SU-DHL-6 (cell line): ENCODE measurements at regions not wholly inside any gene's neighbourhood (a gene's known extent, or its start where the extent isn't known, plus 50 kb on each side); places are given as distances from the start of the nearest gene placed in this dataset.

Source experiments
- H2AFZ ChIP-seq: fragments of 200-600 bp; sonication (generic); 2 replicates; pipeline ENCODE4 v1.6.1; 2014; ENCODE audit warnings: low read depth, mild to moderate bottlenecking, moderate library complexity, mixed read lengths, antibody characterized with exemption, low read length; ENCODE audit not compliant: severe bottlenecking
- H3F3A ChIP-seq: fragments of 200-600 bp; shearing (Covaris generic); 2 replicates; pipeline ENCODE4 v1.6.0; 2016; ENCODE audit warnings: antibody characterized with exemption, mild to moderate bottlenecking; ENCODE audit not compliant: insufficient read depth
- H3K27ac ChIP-seq: fragments of 200-600 bp; sonication (generic); 2 replicates; pipeline ENCODE4 v1.5.1; 2016; ENCODE audit warnings: low read depth, mild to moderate bottlenecking, low read length, moderate library complexity, mixed read lengths
- H3K27me3 ChIP-seq: fragments of 200-600 bp; sonication (generic), shearing (Covaris generic); 2 replicates; pipeline ENCODE4 v1.6.0; 2014; ENCODE audit warnings: mild to moderate bottlenecking, low read length
- H3K36me3 ChIP-seq: fragments of 200-600 bp; sonication (generic); 2 replicates; pipeline ENCODE4 v1.6.1; 2014; ENCODE audit warnings: mild to moderate bottlenecking, low read length, mixed read lengths
- H3K4me2 ChIP-seq: fragments of 300-600, 200-600 bp; shearing (Covaris generic), sonication (generic); 2 replicates; pipeline ENCODE4 v1.6.0; 2014; ENCODE audit warnings: low read length, low read depth, mild to moderate bottlenecking; ENCODE audit not compliant: poor library complexity, severe bottlenecking
- H3K4me3 ChIP-seq: fragments of 200-600 bp; sonication (generic); 2 replicates; pipeline ENCODE4 v1.5.1; 2014; ENCODE audit warnings: antibody characterized with exemption, low read length, mild to moderate bottlenecking, mixed read lengths; ENCODE audit not compliant: insufficient read depth, poor library complexity, severe bottlenecking
- H3K79me2 ChIP-seq: fragments of 200-600 bp; sonication (generic); 2 replicates; pipeline ENCODE4 v1.6.1; 2014; ENCODE audit warnings: mild to moderate bottlenecking, low read length, moderate library complexity; ENCODE audit not compliant: insufficient read depth
- H3K9ac ChIP-seq: fragments of 200-600 bp; sonication (generic); 2 replicates; pipeline ENCODE4 v1.7.0; 2014; ENCODE audit warnings: mild to moderate bottlenecking, low read length
- H3K9me2 ChIP-seq: fragments of 200-600 bp; sonication (generic); replicated peaks from 2 replicates; pipeline ENCODE4 v1.6.1; 2014; ENCODE audit warnings: low read length; ENCODE audit not compliant: insufficient read depth
- H3K9me3 ChIP-seq: fragments of 200-600 bp; sonication (generic); 2 replicates; pipeline ENCODE4 v1.6.1; 2014; ENCODE audit warnings: low read length, mixed read lengths; ENCODE audit not compliant: insufficient read depth
- H4K20me1 ChIP-seq: fragments of 200-600 bp; sonication (generic); 2 replicates; pipeline ENCODE4 v1.6.1; 2014; ENCODE audit warnings: low read depth, mild to moderate bottlenecking, antibody characterized with exemption, low read length, moderate library complexity, mixed read lengths
- EZH2phosphoT487 ChIP-seq: fragments of 200-600 bp; sonication (generic), shearing (Covaris generic); conservative IDR thresholded peaks from 2 replicates; pipeline ENCODE4 v1.6.1; 2018; ENCODE audit warnings: mild to moderate bottlenecking, antibody characterized with exemption, low read length, moderate library complexity, mixed read lengths
- TF ChIP-seq, protein P1 (sequence below): fragments of 200-600 bp; sonication (generic); IDR thresholded peaks from one replicate; pipeline ENCODE4 v1.5.1; 2017; ENCODE audit warnings: antibody characterized with exemption, mild to moderate bottlenecking, low read length, moderate library complexity; ENCODE audit not compliant: insufficient read depth, poor library complexity, severe bottlenecking

DNA sequence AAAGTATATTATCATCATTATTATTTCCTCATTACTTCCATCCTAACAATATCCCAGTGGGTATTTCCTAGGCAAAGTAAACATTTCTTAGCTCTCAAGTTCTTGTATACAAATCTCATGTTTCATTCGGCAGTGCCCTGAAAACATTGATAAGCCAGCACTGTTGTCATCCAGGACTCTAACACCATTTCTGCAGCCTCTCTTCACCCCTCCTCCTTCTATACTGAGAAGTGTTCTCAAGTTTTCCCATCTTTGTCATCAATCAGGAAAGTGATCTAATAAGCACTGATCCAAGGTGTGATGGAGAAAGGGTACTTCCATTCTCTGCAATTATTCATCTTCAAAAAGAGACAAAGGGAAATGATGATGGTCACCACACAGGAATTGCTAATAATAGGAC lies 168.4 kb upstream of the CCDC54 start:
- no peaks in the 10 kb centered on the region for H3K79me2 ChIP-seq
- no peaks in the 10 kb centered on the region for H3K27me3 ChIP-seq
- H3K9me3 ChIP-seq: no peaks in the 10 kb centered on the region
- H4K20me1 ChIP-seq: no peaks in the 10 kb centered on the region
- H2AFZ ChIP-seq: no peak overlapping the region
- no peak overlapping the region for H3K27ac ChIP-seq
- H3K36me3 ChIP-seq: no peaks in the 10 kb centered on the region
- H3K4me2 ChIP-seq: no peak overlapping the region
- no peaks in the 10 kb centered on the region for H3K9me2 ChIP-seq
- TF ChIP-seq, protein P1, sequence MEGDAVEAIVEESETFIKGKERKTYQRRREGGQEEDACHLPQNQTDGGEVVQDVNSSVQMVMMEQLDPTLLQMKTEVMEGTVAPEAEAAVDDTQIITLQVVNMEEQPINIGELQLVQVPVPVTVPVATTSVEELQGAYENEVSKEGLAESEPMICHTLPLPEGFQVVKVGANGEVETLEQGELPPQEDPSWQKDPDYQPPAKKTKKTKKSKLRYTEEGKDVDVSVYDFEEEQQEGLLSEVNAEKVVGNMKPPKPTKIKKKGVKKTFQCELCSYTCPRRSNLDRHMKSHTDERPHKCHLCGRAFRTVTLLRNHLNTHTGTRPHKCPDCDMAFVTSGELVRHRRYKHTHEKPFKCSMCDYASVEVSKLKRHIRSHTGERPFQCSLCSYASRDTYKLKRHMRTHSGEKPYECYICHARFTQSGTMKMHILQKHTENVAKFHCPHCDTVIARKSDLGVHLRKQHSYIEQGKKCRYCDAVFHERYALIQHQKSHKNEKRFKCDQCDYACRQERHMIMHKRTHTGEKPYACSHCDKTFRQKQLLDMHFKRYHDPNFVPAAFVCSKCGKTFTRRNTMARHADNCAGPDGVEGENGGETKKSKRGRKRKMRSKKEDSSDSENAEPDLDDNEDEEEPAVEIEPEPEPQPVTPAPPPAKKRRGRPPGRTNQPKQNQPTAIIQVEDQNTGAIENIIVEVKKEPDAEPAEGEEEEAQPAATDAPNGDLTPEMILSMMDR: no peak
- no peak for TF ChIP-seq EZH2phosphoT487
- no peaks in the 10 kb centered on the region for H3F3A ChIP-seq
- no peak overlapping the region for H3K4me3 ChIP-seq
- H3K9ac ChIP-seq: no peak overlapping the region

GRCh38 chr3:107209302-107209990 lies 167.8 kb upstream of the CCDC54 start:
- H3K79me2 ChIP-seq: no peaks in the 10 kb centered on the region
- H3K36me3 ChIP-seq: no peaks in the 10 kb centered on the region
- H3K27me3 ChIP-seq: no peaks in the 10 kb centered on the region
- H3K9ac ChIP-seq: no peak overlapping the region
- no peak overlapping the region for H3K27ac ChIP-seq
- no peak overlapping the region for H3K4me3 ChIP-seq
- no peaks in the 10 kb centered on the region for H3K9me3 ChIP-seq
- H4K20me1 ChIP-seq: no peaks in the 10 kb centered on the region
- H3K9me2 ChIP-seq: no peaks in the 10 kb centered on the region
- H2AFZ ChIP-seq: no peak overlapping the region
- no peaks in the 10 kb centered on the region for H3F3A ChIP-seq
- TF ChIP-seq EZH2phosphoT487: no peak
- TF ChIP-seq, protein P1: no peak
- H3K4me2 ChIP-seq: no peak overlapping the region

DNA sequence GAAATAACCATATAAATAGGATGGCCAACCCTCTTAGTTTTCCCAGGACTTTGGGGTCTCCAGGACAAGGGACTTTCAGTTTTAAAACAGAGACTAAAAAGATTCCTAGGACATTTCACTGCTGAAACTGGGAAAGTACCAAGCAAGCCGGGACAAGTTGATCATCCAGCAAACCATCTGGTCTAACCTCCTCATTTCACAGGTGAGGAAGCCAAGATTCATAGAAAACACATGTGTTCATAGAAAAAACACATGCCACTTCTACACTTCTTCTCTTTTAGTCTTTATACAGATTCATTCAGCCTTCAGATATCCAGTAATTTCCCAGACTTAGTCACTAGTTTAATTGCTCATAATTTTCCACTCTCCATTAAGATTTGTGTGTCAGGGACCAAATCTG lies 165.6 kb upstream of the CCDC54 start:
- Histone ChIP-seq H3K4me2 (no peak overlapping the region), H3F3A (no peaks in the 10 kb centered on the region), H4K20me1 (no peaks in the 10 kb centered on the region), H3K9me2 (no peaks in the 10 kb centered on the region), H2AFZ (no peak overlapping the region), H3K36me3 (no peaks in the 10 kb centered on the region), H3K4me3 (no peak overlapping the region), H3K9ac (no peak overlapping the region), H3K27ac (no peak overlapping the region), H3K9me3 (no peaks in the 10 kb centered on the region), H3K27me3 (no peaks in the 10 kb centered on the region), H3K79me2 (no peaks in the 10 kb centered on the region)
- no peak for TF ChIP-seq EZH2phosphoT487
- TF ChIP-seq, protein P1: no peak
